ENCODE measurements at regions not wholly inside any gene's neighbourhood (a gene's known extent, or its start where the extent isn't known, plus 50 kb on each side); places are given as distances from the start of the nearest gene placed in this dataset.

DNA sequence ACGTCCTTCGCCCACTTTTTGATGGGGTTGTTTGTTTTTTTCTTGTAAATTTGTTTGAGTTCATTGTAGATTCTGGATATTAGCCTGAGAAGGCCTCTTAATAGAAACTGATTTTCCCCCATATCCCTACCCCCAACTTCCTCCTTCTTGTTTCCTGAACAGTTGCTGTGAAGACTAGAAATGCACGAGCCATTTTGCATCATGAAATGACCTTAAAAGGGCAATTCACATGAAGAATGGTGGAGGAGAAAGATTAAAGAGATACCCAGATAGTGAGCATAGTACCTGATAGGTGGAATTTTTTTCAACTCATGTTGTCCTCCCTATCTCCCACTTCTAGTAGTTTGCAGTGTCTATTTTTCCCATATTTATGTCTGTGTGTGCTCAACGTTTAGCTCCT is 55.2 kb upstream of the KCNH8 start:
- no peak for DNase-seq

DNA sequence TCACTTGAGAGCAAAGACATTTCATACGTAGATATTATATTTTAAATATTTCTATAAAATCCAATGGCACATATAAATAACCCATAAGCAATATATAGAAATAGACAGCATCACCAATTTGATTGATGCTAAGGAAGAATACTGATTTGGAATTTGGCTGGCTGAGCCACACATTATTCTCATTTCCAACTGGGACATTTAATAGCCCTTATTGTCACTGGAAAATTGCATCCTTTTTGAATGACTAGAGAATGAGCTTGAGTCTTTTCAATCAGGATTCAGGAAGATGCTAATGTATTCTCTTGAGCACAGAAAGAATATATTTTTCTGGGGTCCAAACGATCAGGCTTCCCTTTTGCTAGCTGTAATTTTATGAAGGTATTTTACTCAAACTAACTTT is 70.9 kb upstream of the KCNH8 start:
- no peak for DNase-seq

DNA sequence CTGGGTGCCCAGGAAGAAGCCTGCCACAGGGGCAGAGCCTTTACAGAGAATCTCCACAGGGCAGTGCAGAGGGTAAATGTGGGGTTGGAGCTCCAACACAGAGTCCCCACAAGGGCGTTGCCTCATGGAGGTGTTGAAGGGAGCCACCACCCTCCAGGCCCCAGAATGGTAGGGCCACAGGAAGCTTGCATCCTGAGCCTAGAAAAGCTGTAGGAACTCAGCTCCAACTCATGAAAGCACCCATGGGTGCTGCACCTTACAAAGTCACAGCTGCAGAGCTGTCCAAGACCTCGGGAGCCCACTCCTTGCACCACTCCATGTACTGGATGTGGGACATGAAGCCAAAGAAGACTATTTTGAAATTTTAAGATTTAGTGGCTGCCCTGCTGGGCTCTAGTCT is 73.3 kb upstream of the KCNH8 start:
- no peak for DNase-seq

DNA sequence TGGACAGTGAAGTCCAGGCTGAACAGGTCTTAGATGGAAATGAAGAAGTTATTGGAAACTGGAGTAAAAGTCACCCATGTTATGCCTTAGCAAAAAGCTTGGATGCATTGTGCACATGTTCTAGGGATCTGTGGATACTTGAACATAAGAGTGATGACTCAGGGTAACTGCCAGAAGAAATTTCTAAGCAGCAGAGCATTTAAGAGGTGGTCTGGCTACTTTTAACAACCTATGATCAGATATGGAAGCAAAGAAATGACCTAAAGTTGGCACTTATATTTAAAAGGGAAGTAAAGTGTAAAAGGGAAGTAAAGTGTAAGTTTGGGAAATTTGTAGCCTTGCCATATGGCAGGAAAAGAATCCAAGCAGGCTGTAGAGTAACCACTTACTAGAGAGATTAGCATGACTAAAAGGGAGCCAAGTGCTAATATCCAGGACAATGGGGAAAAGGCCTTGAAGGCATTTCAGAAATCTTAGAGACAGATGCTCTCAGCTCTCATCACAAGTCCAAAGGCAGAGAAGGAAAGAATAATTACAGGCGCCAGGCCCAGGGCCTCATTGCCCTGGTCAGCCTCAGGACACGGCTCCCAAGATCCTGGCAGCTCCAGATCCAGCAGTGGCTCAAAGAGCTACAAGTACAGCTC is 73.9 kb upstream of the KCNH8 start:
- peak; percentile 38 for DNase-seq

DNA sequence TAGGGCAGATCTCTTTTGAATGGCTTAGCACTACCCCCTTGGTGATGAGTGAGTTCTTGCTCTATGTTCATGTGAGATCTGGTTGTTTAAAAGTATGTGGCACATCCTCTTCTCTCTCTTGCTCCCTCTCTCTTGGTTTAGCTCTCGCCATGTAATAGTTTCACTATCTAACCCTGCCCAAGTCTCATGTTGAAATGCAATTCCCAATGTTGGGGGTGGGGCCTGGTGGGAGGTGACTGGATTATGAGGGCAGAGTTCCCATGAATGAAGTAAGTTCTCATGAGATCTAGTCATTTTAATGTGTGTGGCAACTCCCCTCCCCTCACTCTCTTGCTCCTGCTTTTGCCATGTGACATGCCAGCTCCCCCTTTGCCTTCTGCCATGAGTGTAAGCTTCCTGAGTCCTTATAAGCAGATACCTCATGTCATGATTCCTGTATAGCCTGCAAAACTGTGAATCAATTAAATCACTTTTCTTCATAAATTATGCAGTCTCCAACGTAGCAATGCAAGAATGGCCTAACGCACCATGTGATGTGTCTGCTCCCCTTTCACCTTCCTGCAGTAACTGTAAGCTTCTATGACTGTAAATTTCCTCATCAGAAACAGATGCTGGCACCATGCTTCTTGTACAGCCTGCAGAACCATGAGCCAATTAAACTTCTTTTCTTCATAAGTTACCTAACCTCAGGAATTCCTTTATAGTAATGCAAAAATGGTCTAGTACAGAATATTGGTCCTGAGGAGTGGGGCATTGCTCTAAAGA is 74.8 kb upstream of the KCNH8 start:
- DNase-seq: no peak

DNA sequence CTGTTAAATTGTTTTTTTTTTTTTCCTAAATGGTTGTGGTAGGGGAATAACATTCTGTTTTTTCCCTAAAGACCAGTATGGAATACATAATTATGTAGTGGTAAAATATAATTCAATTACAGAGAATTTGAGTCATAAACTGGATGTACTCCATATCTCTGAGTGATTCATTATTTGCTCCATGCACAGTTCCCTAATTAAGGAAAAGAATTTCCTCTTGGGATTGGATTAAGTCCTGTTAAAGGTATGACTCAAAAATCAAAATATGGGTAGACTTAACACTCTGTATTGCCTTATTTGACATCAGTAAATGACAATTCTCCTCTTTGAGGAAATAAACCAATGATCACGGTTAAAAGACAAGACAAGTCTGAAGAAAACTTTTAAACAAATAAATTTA is 78.0 kb upstream of the KCNH8 start:
- no peak for DNase-seq

DNA sequence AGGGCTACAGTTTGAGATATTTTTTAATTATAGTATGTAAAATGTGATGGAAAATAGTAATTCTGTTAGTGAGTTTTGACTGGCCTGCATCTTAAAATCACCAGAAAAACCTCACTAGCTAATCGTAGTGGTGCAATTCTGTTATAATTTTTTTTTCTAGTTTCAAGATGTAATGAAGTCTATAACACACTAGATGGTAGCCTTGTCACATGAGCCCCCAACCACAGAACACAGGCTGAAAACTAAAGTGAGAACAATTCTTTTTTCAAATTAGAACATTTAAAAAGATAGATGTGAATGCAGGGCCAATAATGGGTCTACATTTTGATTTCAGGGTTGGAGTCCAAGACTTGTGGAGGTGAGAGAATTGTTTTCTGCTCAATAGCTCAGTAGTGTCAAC is 83.3 kb upstream of the KCNH8 start:
- peak; percentile 34 for DNase-seq

DNA sequence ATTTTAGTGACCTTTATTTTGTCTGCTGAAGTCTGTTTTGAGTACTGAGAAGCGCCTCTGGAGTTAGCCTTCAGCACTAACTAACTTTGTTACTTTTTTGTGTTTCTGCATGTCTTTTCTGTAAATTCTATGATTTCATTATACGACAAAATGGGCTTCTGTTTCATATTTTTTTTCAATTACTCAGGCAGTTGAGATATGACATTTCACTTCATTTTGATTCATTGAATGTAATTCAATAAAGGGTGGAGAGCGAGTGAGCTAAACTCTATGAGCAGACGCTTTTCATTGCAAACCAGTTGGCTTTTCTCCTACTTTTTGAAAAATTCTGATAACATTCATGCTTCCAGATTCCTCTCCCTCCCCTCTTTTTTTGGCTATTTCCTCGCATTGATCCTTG is 84.4 kb upstream of the KCNH8 start:
- no peak for DNase-seq

DNA sequence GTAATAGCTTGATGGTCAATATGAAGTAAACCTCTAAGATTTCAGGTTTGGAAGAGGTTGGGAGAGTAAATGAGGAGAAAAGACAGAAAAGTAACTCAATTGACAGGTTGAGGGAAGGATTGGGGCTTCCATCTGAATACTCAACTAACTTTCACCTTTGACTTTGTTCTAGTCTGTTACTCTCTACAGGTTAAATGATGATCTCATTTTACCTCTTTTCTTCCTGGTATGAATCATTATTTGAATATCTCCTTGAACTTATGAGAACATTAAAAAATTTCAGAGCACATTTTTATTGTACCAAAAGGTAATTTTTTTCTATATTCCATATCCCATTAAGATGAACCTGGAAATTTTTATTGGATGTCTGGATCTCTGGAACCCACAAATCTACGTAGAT is 87.9 kb upstream of the KCNH8 start:
- no peak for DNase-seq

DNA sequence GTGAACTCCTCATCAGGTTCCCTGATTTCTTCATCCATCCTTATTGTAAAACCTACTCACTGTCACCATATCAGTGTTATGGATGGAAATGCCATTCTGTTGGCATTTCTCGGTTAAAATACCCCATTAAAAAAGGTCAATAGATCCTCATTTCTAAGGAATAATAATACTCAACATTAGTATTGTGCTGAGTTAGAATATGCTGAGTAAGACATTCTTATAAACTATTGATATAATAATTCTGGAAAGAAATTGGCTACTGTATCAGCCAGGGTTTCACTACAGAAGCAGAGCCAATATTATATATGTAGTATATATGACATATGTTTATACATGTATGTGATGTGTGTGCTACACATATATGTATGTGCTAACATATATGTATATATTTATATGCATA is 95.4 kb upstream of the KCNH8 start:
- no peak for DNase-seq

DNA sequence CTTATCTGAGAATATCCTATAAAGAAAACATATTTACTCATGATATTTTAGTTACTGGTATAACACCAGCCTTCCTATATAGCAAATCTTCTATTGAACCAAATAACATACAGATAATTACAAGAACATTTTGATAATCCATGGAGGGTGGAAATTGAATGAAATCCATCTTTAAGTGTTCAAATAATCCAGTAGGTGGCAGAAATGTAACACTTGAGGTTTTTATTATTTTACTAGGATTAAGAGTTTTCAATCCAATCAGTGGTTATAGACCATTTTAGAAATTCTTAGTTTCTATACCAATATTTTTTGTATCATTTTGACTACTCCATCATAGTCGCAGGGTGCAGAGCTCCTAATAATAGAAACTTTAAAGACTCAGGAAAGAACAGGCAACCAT is 101.9 kb upstream of the KCNH8 start:
- no peak for DNase-seq

DNA sequence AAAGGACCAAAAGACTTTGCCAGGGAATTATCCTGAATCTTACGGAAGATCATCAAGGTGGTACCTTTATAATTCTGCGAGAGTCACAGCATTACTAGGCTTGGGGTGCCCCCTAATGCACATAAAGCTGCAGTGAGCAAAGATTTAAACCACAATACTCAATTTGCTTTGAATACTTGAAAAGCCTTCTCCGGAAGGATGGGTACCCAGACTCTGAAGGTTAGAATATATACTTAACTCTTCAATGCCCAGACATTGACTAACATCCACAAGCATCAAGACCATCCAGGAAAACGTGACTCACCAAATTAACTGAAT is 117.8 kb upstream of the KCNH8 start:
- peak; percentile 4 for DNase-seq

DNA sequence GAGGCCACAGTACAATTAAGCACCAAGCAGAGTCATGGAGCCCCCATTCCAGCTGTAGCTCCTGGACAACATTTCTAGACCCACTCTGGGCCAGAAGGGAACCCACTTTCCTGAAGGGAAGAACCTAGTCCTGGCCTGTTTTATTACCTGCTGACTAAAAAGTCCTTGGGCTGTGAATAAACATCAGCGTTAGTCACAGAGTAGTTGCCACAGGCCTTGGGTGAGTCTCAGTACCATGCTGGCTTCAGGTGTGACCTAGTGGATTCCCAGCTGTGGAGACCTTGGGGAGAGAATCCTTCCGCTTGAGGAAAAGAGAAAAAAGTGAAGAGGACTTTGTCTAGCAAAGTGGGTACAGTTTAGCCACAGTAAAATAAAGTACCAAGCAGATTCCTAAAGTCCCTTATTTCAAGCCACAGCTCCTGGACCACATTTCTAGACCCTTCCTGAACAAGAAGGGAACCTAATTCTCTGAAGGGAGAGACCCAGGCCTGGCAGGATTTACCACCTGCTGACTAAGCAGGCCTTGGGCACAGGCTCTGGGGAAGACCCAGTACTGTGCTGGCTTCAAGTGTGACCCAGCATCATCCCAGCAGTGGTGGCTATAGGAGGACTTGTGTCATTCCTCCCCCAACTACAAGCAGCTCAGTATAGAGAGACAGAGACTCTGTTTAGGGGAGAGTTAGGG is 118.3 kb upstream of the KCNH8 start:
- no peak for DNase-seq

DNA sequence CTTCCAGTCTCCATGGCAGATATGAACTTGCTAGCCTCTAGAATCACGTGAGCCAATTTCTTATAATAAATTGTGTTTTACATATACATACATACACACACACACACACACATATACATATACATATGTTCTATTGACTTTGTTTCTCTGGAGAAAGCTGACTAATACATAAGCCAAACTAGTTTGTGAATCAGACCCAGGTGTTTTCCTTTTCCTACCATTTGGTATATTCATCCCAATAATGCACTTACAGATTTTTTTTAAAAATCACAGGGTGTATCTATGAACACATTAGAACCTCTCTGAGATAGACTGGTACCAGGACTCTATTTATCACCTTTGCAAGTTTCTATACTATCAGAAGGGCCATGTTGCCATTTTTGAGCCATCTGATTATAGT is 122.9 kb upstream of the KCNH8 start:
- DNase-seq: no peak

DNA sequence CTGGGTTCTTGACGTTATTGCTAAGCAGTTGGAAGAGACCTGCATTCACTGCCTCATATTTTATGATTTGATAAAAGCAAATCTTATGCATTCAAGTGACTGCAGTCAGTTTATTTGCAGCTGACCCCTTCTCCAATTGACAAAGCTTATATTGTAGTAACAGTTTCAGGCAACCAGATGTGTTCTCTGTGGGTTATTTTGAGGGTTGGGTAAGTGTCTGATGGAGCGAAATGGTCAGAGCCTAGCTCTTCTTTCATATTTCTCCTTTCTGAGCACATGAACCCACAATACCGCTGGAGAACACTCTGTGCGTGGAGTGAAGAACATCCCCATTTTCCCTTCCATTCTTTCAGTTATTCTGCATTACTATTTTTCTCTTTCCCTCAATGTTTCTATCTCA is 125.8 kb upstream of the KCNH8 start:
- DNase-seq: no peak

DNA sequence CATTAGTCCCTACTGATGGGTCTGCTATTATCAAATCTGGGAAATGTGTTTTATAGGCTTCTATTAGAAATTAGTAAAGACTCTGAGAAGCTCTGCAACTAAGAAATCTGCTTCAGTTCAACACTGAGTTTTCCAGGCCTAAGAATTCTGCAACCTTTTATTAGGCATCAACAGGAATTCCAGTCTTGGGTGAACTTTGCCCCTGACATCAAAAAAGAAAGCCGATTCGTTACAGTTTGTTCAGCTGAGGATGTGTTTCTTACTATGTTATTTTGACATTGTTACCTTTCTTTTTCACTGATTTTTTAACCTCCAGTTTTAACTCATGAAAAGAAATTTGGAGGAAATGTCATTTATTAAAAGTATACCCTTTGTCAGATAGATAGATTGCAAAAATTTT is 131.5 kb upstream of the KCNH8 start:
- DNase-seq: no peak

DNA sequence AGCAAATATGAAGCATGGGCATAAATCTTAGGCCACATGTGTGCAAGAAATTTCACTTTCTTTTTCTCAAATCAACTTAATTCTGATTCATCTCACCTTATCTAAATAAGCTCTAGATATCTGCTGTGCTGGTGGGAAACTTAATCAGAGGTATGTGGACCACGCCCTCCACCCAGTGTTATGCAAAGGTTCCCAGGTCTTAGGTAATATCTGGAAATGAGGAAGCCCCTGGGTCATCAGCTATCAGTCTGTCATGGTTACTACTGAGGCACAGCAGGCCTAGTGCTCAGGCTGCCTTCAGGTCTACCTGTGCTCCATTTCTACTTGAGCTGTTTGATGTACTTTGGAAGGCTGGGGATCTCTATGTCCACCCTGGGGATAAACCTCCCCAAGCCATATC is 134.4 kb upstream of the KCNH8 start:
- no peak for DNase-seq

DNA sequence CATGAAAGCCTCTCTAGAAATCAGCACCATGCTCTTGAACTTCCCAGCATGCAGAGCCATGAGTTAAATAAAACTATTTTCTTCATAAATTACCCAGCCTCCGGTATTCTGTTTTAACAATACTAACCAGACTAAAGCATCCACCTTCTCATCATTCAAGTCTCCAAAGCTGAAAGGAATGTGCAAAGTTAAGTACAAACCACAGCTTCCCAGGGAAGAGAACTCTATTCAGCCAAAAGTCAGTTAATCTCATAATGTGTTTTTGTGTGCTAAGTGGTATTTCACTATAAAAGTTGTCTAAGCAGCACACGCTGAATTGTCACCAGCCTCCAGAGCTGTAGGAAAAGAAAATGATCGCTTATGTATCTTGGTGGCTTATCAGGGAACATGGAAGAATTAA is 135.5 kb upstream of the KCNH8 start:
- no peak for DNase-seq

DNA sequence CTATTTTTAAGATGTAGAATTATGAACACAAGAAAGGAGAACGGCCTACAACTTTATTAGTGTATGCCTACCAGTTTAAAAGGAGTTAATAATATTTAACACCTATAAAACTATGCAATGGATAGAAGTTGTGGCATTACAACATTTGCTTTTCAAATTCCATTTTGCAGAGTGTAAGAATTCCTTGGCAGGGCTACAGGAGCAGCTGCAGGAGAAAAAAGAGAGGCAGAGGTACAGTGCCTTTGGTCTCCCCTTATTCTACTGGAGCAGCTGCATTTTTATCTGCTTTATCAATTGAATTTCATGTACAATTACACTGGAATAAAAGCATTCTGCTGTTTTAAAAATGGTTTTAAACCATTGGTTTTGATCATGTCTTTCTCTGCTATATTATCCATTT is 145.7 kb upstream of the KCNH8 start:
- DNase-seq: peak; percentile 58

DNA sequence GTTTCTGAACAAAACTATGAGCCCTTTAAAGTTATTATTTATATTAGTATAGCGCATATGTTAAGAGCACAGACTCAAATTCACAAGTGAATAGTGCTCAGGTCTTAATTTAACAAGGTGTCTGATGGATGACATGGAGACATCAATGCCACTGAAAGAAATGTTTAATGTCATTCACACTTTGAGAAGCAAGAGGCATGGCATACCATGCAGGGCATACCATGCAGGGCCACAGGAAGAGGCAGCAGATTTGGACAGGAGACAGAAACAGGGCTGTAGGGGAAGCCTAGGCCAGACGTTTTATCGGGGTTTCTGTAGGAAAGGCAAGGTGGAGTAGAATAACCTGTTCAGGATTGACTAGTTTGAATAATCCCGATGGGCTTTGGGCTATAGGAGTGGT is 150.2 kb upstream of the KCNH8 start:
- no peak for DNase-seq

DNA sequence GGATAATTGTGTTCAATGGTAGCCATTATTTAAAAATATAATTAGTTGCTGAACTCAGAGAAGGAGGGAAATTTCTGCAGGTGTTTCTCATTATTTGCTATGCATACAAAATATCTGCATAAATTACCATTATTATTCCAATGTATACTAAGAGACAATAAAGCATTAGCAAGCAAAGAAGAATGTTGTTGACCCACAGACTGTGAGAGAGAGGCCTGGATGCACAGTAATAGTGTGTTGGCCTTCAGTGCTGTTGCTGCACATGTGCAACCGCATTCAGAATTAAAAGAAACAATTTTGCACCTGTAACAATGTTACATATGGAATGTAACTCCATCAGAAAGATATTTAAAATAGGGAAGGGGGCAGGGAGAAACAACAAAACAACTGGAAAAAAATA is 155.6 kb upstream of the KCNH8 start:
- DNase-seq: no peak

DNA sequence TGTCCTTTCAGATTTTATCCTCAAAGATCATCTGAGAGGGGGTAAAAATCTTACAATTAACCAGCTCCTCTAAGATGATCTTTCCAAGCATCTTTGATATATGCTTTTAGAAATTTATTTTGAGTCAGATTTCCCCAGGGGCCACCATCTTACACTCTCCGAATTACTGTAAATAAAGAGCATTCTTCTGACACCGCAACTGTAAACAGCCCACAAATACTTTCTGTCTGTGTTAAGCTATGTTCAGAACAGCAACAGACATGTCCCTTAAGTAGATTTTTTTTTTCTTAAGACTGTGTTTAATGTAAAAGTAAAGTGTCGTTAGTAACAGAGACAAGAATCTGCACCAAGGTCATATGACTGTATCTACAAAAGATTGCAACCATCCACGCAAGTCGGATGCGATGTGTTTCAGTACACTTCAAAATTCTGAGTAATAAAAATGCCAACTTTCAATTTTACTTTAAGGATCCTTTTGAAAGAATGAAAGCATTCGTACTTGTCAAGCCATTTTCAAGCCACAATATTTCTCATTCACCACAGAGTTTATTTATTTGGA is 159.0 kb upstream of the KCNH8 start:
- no peak for DNase-seq

DNA sequence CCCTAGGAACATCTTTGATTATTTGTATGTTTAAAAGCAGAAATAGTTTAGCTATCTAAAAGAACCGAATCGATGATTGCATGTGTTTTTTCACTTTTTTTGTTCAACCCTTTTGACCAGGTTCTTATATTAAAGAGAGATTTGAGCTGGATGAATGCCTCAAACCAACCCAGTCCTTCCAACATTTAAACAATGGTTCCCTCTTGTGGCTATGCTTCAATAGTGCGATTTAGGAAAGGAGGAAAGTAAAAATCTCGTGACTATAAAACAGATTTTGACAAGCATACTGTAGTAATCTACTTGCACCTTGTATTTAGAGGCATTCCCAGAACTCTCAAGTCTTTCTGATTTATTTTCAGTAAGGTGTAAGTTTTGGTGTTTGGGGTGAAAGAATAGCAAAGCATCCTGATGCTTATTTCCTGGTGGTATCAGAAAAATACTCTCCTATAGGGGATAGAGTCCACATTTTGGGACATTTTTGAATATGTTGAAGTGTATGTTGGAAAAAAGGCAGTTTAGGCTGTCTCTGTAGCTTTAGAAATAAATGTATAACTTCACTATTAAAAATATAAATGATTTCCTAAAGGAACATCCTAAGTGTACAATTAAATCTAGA is 159.6 kb upstream of the KCNH8 start:
- DNase-seq: peak; percentile 74

Measured in tongue (tissue), 1 donor.